Fibroblast of lung (primary cell): ENCODE measurements at regions not wholly inside any gene's neighbourhood (a gene's known extent, or its start where the extent isn't known, plus 50 kb on each side); places are given as distances from the start of the nearest gene placed in this dataset.

ENCODE experiments used
- EZH2 ChIP-seq: IDR thresholded peaks from 2 replicates; pipeline ENCODE4 v1.5.1; 2012; ENCODE audit warnings: low read length, control low read depth, mild to moderate bottlenecking; ENCODE audit errors: missing control alignments
- TF ChIP-seq, protein P1 (sequence below), 2 donors: IDR thresholded peaks in 1 of 2; conservative IDR thresholded peaks in 1 of 2; 1 replicate in 1 of 2; 2 replicates in 1 of 2; pipeline ENCODE4 v1.5.1; 2011 to 2012; ENCODE audit warnings: low read length in 2 of 2, control low read depth in 1 of 2, inconsistent platforms in 1 of 2, low read depth in 1 of 2, mild to moderate bottlenecking in 1 of 2

DNA sequence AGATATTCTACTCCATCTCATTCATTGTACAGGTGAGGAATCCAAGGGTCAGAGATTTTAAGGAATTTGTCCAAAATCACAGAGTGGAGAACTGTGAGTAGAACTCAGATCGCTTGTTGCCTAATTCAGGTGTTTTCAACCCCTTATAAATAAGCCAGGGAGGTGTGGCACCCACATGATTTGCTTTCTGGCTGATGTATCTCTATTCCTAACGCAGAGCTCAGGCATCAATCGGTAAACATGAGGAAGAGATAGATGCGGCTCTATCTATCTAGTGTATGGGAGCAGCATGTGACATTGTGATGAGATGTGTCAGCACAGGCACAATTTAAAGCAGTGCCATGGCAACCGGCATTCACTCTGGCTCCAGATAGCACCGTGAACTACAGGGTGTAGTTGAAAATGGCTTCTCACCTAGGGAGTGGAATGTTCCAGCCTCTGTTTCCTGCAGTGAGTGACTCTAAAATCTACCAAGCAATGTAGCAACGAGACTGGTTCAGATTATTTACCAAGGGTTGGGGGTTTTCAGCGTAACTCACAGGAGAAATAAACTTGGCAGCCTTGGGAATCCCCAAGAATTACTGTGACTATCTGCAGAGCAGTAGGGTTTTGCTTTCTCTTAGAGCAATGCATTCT is 53.4 kb upstream of the SUB1 start:
- TF ChIP-seq EZH2 = no peak
- TF ChIP-seq, protein P1, sequence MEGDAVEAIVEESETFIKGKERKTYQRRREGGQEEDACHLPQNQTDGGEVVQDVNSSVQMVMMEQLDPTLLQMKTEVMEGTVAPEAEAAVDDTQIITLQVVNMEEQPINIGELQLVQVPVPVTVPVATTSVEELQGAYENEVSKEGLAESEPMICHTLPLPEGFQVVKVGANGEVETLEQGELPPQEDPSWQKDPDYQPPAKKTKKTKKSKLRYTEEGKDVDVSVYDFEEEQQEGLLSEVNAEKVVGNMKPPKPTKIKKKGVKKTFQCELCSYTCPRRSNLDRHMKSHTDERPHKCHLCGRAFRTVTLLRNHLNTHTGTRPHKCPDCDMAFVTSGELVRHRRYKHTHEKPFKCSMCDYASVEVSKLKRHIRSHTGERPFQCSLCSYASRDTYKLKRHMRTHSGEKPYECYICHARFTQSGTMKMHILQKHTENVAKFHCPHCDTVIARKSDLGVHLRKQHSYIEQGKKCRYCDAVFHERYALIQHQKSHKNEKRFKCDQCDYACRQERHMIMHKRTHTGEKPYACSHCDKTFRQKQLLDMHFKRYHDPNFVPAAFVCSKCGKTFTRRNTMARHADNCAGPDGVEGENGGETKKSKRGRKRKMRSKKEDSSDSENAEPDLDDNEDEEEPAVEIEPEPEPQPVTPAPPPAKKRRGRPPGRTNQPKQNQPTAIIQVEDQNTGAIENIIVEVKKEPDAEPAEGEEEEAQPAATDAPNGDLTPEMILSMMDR (conservative IDR thresholded peaks at IDR 0.05 in 1 of 2, IDR thresholded peaks at IDR 0.05 in 1 of 2; ENCODE audit: low read depth in 1 of 2, low read length in 2 of 2) = no peak
